ENCODE measurements at regions not wholly inside any gene's neighbourhood (a gene's known extent, or its start where the extent isn't known, plus 50 kb on each side); places are given as distances from the start of the nearest gene placed in this dataset.

- DNase-seq (ENCODE audit: low read depth in 2 of 2): no peak
Measured at GRCh38 chr2:71891719-71892422, 255.8 kb downstream of the CYP26B1 start.

- no peak for DNase-seq (ENCODE audit: low read depth in 2 of 2)
Measured at GRCh38 chr2:71891155-71891554, 256.5 kb downstream of the CYP26B1 start.

GRCh38 chr2:71889759-71890684, 257.6 kb downstream of the CYP26B1 start:
- no peak for DNase-seq (ENCODE audit: low read depth in 2 of 2)

DNA sequence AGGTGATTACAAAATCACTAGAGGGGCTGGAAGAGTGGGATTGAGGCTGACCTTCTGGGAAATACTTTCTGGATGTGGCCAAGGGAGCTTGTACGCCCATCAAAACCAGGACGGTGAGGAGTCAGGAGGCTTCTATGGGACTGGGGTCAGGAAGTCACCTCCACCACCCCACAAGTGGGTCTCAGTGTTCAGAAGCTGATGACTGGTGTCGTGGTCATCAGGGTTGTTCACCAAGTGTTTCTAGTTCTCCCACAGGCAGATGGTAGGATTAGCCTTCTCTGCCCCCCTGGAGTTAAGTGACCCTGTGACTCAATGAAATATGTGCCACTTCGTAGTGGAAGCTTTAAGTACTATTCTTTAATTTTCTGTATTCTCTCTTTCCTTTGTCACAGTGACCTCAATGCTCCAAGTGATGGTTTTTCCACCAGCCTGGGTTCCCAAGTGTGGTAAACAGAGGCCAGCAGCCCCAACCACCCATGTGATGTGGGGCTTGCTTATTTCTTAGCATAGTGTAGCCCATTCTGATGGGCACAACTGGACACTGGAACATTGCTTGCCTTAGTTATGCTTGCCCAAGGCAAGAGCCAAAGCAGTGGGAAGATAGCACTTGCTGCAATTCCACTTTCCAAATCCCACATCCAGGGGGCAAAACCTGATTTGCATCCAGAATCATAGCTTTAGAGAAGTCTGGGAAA, 258.8 kb downstream of the CYP26B1 start:
- DNase-seq (ENCODE audit: low read depth in 2 of 2): no peak

- no peak for DNase-seq (ENCODE audit: low read depth in 2 of 2)
Measured at GRCh38 chr2:71887196-71887595, 260.5 kb downstream of the CYP26B1 start.

- no peak for DNase-seq (ENCODE audit: low read depth in 2 of 2)
Measured at GRCh38 chr2:71886241-71886640, 261.4 kb downstream of the CYP26B1 start.

DNA sequence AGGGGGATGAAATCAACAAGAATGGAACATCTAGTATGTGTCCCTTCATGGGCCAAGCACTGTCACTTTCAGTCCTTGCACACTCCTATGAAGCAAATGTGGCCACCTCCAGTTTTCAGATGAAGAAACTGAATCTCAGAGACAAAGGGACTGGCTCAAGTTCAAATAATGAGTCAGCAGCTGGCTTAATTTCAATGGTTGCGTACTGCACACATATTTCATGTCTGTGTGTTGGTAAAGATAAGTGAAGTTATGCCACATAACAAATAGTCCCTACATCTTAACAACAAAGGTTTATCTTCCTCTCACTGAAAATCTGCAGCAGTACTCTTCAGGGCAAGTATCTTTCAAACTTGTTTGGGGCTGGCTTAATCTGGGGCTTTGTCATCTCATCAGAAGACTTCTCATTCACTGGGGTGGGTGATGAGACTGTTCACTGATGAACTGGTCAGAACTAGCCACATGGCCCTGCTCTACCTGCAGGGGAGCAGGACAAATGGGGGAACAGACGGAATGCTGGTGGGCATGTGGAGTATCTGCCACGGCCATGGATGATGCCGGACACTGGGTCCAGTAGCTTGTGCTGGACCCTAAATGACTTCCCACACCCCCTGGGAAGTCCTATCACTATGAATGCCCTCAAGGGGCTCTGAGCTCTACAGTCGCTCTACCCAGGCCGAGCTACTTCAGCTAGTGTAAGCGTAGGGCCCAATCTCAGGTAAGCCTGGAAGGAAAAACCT, 263.2 kb downstream of the CYP26B1 start:
- no peak for DNase-seq (ENCODE audit: low read depth in 2 of 2)

DNA sequence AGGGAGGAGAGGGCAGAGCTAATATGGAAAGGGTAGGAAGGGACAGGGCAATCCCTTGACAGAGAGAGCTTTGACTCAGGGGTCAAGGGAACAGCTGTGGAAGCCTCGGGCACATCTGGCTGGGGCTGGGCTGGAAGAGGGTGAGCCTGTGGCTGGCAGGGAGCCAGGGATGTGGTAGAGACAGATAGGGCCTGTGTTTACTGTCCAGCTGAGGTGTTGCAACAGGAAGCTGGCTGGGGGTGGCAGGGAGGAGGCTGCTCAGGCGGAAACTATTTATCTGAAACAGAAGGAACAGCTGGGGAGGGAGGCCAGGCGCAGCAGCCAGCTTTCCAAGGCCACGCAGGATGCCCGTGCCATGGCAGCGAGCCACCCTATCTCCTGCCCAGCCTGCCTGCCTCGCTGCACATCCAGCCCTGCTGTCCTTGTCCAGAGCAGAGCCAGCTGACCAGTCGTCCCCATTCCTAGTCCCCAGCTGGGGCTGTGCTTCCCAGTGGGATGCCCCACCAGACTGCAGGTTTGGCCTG, 264.7 kb downstream of the CYP26B1 start:
- DNase-seq (ENCODE audit: low read depth in 2 of 2): no peak

DNA sequence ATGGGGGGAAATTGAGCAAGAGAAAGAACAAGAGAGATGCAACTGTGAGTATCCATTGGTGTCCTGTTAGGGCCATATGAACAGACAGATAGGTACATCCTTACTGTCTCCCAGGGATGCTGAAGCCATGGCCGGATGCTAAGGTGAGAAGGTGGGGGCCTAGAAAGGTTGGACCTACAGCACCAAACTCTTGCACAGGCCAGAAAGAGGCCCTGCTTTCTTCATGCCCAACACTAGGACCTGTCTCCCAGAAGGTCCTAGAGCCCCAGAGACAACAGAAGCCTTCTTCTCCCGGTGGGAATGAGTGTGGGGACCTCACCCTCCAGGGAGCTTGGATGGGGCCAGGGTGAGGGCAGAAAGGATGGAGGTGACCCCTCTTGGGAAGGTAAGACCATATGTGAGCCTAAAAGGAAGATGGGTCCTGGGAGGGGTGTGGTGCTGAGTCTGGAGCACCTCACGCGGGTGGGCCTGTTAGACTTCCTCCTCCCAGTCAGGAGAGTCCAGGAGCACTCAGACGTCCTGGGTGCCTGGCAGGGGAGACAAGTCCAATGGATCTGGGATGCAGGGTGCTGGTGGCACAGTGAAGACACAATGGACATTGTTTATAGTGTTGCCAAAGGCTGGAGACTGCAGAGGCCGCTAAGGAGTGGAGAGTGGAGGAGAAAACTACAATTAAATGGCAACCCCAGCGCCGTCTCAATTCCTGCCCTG, 265.3 kb downstream of the CYP26B1 start:
- no peak for DNase-seq (ENCODE audit: low read depth in 2 of 2)

DNA sequence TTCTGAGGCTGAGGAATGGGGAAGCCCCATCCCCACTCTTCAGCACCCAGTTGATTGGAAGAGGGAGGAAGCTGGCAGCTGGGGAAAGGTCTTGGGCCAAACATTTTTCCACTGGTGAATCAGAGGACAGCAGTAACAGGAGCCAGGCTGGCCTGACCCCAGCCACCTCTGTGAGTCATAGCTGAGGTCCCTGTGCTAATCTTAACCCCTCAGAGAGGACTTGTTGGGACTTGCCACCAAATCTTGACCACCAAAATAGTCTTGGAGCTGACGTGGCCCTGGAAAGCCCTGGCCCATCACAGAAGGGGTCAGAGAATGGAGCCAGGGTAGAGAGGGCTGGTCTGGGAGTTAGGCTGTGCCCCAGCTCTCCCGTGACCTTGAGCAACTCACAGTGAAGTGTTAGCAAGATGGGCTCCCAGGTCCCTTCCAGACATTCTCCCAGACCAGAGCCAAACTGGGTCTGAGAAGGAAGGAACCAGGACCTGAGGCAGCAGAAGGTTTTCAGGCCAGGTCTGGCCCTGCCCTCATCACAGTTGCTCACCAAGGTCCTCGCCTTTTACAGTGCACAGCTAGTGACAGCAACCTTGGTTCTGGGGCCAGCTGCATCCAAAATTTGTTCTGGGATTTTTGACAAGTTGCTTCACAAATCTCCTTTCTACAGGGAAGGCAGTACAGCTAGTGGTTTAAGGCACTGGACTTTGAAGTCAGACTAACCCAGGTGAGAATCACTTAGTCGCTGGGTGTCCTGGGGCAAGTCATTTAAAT, 266.6 kb downstream of the CYP26B1 start:
- no peak for DNase-seq (ENCODE audit: low read depth in 2 of 2)

DNA sequence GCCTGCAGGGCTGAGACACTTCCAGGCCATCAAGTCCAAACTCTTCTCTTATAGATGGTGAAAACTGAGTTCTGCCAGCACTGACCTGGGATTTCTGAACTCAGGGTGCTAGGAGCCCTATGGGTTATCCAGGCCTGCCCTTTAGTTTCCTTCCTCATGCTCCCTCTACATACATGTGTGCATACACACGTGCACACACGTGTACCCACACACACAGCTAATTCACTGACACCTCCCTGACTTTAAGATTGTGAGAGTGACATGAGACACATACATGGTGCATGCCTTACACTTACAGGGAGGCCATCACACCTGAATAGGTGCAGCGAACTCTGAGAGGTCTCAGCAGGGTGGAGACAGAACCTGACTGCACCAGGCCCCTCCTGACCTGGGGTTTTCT, 267.4 kb downstream of the CYP26B1 start:
- no peak for DNase-seq (ENCODE audit: low read depth in 2 of 2)

DNA sequence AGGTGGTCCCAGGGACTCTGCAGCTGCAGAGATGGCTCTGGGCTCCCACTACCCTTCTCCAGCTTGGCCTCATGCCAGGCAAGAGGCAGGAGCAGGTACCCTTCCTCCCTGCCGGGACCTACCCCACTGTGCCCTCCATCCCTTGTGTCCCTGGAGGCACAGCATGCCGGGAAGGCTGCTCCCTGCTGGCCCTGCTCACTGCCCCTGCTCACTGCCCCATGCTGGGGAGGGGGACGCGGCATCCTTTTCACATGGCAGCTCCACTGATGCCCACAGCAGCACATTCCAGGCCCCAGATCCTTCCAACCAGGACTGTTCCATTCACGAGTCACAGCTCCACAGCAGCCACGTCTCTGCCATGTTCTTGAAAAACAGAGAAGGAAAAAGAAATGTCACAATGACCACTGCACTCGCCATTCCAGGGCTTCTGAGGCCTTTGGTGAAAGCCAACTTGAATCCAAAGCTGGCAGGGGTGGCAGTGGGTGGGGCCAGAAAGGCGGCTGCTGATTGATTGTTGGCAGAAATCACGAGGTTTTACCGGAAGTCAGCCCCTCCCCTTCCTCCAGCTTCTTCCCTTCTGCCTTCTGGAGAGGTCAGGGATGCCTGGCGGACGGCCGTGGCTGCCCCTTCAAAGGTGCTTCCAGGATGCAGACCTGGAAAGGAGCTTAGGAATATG, 268.0 kb downstream of the CYP26B1 start:
- DNase-seq (ENCODE audit: low read depth in 2 of 2): no peak

GRCh38 chr2:71878626-71879508, 268.8 kb downstream of the CYP26B1 start:
- DNase-seq (ENCODE audit: low read depth in 2 of 2): no peak

- no peak for DNase-seq (ENCODE audit: low read depth in 2 of 2)
Measured at GRCh38 chr2:71877636-71878035, 270.0 kb downstream of the CYP26B1 start.

- no peak for DNase-seq (ENCODE audit: low read depth in 2 of 2)
Measured at GRCh38 chr2:71876542-71877451, 270.9 kb downstream of the CYP26B1 start.

- DNase-seq (ENCODE audit: low read depth in 2 of 2): no peak
Measured at GRCh38 chr2:71872466-71873051, 275.1 kb downstream of the CYP26B1 start.

DNA sequence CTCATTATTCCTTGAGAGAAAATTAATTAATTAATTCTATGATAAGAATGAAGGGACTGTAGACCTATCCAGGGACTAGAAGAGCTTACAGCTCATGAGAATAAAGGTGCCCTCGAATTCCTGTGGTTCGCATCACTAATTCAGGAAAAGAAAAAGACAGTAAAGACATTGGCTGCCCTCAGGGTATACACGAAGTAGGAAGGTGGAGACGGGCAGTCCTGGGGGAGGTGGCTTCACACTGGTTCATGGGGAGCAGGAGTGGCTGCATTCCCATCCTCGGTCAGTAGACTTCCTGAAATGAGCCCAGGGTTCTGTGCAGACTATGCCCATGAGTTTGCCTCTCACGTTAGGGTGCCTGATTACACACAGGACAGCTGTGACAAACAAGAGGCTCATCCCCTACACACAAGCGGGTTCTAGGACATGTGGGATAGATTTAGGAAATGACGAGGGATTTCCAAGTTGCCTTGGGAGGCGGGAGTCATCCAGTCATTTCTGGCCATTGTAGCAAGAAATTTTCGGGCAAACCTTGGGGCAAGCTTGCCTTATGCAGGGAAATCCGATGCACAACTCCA, 282.2 kb downstream of the CYP26B1 start:
- DNase-seq (ENCODE audit: low read depth in 2 of 2): no peak

All from stimulated activated CD8-positive, alpha-beta memory T cell treated with anti-CD3 and anti-CD28 coated beads, Interleukin-15, amount 100 ng/mL, for 48 hours (primary cell).